ENCODE measurements at regions not wholly inside any gene's neighbourhood (a gene's known extent, or its start where the extent isn't known, plus 50 kb on each side); places are given as distances from the start of the nearest gene placed in this dataset.

DNA sequence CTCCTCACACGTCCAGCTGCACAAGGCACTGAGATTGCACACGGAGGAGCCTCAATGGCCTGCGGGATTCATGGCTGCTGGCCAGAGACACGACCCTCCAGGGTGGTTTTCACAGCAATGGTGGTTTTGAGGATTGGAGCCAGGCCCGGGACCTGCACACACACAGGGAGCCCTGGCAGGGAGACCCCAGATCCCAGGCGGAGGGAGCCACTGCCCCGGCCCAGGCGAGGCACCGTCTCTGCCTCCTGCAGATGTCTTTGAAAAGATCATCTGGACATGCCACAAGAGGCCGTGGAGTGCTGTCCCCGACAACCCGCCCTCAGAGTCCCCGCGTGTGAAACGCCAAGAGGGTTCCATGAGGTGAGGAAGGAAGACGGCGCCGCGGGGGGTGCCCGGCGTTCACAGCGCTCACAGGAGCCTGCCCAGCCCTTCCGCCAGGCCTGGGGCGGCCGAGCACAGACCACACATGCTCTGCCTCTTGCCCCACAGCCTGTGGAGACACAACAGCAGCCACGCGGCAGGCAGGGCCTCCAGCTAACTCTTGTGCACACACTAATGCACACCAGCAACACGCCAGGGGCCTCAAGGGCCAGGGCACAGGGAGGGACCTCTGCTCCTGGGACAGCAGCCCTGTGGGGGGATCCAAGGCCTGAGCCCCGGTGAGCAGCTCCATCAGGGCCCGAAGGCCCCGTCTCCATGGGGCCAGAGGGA is 72.8 kb upstream of the CTDP1 start:
- 83 to 84% (median 83%) methylated on average over 27 to 31 of the region's 31 CpGs for WGBS, 3 donors
- Histone ChIP-seq H3K27ac (no peak overlapping the region), H3K4me1 (ENCODE audit: insufficient read depth) (peaks cover 8% of the 10 kb centered on the region), H3K4me3 (no peak overlapping the region), H3K36me3 (no peaks in the 10 kb centered on the region), H3K9me3 (no peaks in the 10 kb centered on the region), H3K27me3 (no peaks in the 10 kb centered on the region)
- intact Hi-C loops (cut with DNase I): no loop called here
- TF ChIP-seq EP300 (IDR thresholded peaks at IDR 0.05) (no peak), POLR2A (IDR thresholded peaks at IDR 0.05) (no peak)
- TF ChIP-seq, protein P1, sequence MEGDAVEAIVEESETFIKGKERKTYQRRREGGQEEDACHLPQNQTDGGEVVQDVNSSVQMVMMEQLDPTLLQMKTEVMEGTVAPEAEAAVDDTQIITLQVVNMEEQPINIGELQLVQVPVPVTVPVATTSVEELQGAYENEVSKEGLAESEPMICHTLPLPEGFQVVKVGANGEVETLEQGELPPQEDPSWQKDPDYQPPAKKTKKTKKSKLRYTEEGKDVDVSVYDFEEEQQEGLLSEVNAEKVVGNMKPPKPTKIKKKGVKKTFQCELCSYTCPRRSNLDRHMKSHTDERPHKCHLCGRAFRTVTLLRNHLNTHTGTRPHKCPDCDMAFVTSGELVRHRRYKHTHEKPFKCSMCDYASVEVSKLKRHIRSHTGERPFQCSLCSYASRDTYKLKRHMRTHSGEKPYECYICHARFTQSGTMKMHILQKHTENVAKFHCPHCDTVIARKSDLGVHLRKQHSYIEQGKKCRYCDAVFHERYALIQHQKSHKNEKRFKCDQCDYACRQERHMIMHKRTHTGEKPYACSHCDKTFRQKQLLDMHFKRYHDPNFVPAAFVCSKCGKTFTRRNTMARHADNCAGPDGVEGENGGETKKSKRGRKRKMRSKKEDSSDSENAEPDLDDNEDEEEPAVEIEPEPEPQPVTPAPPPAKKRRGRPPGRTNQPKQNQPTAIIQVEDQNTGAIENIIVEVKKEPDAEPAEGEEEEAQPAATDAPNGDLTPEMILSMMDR (IDR thresholded peaks at IDR 0.05): no peak
- DNase-seq: peak in 2 of 5 donors; percentile 13 to 29

DNA sequence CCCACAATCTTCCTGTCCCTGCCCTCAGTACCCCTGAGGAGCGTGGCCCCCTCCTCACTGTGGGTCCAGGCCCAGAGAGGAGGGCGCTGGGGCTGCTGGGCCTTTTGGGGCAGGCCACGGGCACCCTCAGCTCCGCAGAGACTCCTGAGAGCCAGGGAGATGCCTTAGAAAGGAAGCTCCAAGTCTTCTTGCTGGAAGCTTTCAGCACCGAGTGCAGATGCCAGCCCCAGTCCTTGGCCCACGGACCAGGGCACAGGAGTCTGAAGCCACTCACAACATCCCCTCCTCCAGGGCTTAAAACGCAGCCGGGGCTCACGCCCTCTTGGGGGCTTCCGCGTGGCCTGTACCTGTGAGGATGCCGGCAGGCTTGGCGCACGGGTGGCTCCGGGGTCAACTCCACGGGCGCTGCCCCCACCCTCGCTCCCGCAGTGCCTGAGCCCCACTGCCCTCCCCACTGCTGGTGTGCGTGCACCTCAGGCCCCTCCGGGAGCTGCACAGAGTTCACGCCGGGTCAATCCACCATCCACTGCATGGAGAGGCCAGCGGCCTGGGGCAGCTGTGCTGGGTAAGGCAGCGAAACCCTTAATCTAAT is 72.1 kb upstream of the CTDP1 start:
- WGBS, 3 donors: 88 to 90% (median 90%) methylated on average over 23 to 25 of the region's 25 CpGs
- Histone ChIP-seq H3K4me3 (no peak overlapping the region), H3K36me3 (no peaks in the 10 kb centered on the region), H3K27ac (no peak overlapping the region), H3K9me3 (no peaks in the 10 kb centered on the region), H3K4me1 (ENCODE audit: insufficient read depth) (peaks cover 8% of the 10 kb centered on the region), H3K27me3 (no peaks in the 10 kb centered on the region)
- TF ChIP-seq, protein P1 (IDR thresholded peaks at IDR 0.05): no peak
- TF ChIP-seq EP300 (IDR thresholded peaks at IDR 0.05) (no peak), POLR2A (IDR thresholded peaks at IDR 0.05) (no peak)
- peak in 2 of 5 donors; percentile 13 to 31 for DNase-seq
- intact Hi-C loops (cut with DNase I): no loop called here

DNA sequence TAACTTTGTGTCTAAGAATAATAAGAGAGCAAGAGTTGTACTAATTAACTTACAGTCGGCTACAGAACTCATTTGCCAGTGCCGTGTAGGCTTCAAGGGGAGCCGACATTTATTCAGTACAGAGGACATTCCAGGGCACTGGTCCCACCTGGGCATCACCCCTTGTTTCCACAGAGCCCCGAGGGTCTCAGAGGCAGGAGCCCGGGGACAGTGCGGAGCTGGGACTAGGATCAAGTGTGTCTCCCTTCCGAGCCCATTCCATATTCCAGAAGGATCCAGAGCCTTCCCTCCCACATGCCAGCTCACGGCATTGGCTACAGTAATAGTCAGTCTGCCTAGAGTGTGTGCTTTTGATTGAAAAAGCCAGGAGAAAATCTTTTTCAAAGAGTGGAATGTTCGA is 71.5 kb upstream of the CTDP1 start:
- no peaks in the 10 kb centered on the region for H3K9me3 ChIP-seq
- no peak overlapping the region for H3K27ac ChIP-seq
- peaks cover 8% of the 10 kb centered on the region for H3K4me1 ChIP-seq (ENCODE audit: insufficient read depth)
- intact Hi-C loops (cut with DNase I): no loop called here
- DNase-seq: peak in 2 of 5 donors; percentile 12 to 18
- no peaks in the 10 kb centered on the region for H3K27me3 ChIP-seq
- WGBS, 3 donors: 82 to 89% (median 85%) methylated on average over 9 of the region's 9 CpGs
- TF ChIP-seq EP300 (IDR thresholded peaks at IDR 0.05) (no peak), POLR2A (IDR thresholded peaks at IDR 0.05) (no peak)
- TF ChIP-seq, protein P1 (IDR thresholded peaks at IDR 0.05): no peak
- H3K4me3 ChIP-seq: no peak overlapping the region
- H3K36me3 ChIP-seq: no peaks in the 10 kb centered on the region

DNA sequence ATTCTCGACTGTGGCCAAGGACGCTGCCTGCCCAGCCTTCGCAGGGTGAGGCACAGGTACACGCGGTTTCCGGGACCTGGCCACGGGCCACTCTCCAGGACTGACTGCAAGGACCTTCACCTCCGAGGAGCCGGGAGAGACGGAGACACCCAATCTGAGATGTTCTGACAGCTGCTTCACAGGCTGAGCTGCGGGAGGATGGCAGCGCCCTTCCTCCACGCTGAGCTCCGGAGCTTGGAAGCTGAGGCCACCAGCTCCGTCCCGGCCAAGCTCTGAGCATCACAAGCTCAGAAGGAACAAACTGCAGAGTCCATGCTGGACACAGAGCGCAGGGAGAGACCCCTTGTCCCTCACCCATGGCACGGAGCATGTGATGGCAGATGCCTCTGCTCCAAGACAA is 71.1 kb upstream of the CTDP1 start:
- peak in 2 of 5 donors; percentile 14 to 29 for DNase-seq
- Histone ChIP-seq H3K27ac (no peak overlapping the region), H3K4me3 (no peak overlapping the region), H3K36me3 (no peaks in the 10 kb centered on the region), H3K9me3 (no peaks in the 10 kb centered on the region), H3K4me1 (ENCODE audit: insufficient read depth) (peaks cover 8% of the 10 kb centered on the region), H3K27me3 (no peaks in the 10 kb centered on the region)
- WGBS, 3 donors: 78 to 84% (median 82%) methylated on average over 18 of the region's 18 CpGs
- intact Hi-C loops (cut with DNase I): no loop called here
- TF ChIP-seq, protein P1 (IDR thresholded peaks at IDR 0.05): no peak
- TF ChIP-seq POLR2A (IDR thresholded peaks at IDR 0.05) (no peak), EP300 (IDR thresholded peaks at IDR 0.05) (no peak)

Data from ovary (tissue), 7 donors.